Neuronal stem cell (in vitro differentiated cells): ENCODE measurements at regions not wholly inside any gene's neighbourhood (a gene's known extent, or its start where the extent isn't known, plus 50 kb on each side); places are given as distances from the start of the nearest gene placed in this dataset.

ENCODE experiments used
- DNase-seq: peaks from one replicate; pipeline ENCODE4 v3.0.0-alpha.2; 2013; ENCODE audit warnings: low spot score
- H2AFZ ChIP-seq: one replicate; pipeline ENCODE4 v1.6.1; 2013; ENCODE audit warnings: mild to moderate bottlenecking, low read length, inconsistent platforms
- H2AK5ac ChIP-seq: 2 replicates; pipeline ENCODE4 v1.6.1; 2013; ENCODE audit warnings: low read depth, mild to moderate bottlenecking, inconsistent platforms, low read length, moderate library complexity, mixed read lengths
- H2BK120ac ChIP-seq: 2 replicates; pipeline ENCODE4 v1.6.1; 2013; ENCODE audit warnings: low read depth, mild to moderate bottlenecking, inconsistent platforms, low read length, moderate library complexity, mixed read lengths
- H2BK12ac ChIP-seq: one replicate; pipeline ENCODE4 v1.6.1; 2013; ENCODE audit warnings: low read length, inconsistent platforms
- H2BK15ac ChIP-seq: 2 replicates; pipeline ENCODE4 v1.6.1; 2013; ENCODE audit warnings: mild to moderate bottlenecking, low read length, inconsistent platforms, mixed read lengths
- H2BK5ac ChIP-seq: one replicate; pipeline ENCODE4 v1.6.1; 2013; ENCODE audit warnings: inconsistent platforms, mild to moderate bottlenecking, low read length, moderate library complexity
- H3K14ac ChIP-seq: one replicate; pipeline ENCODE4 v1.6.1; 2013; ENCODE audit warnings: low read length, inconsistent platforms
- H3K18ac ChIP-seq: 2 replicates; pipeline ENCODE4 v1.6.1; 2013; ENCODE audit warnings: low read length, inconsistent platforms
- H3K23ac ChIP-seq: 2 replicates; pipeline ENCODE4 v1.6.1; 2013; ENCODE audit warnings: low read depth, mild to moderate bottlenecking, mixed read lengths, low read length, inconsistent platforms; ENCODE audit not compliant: poor library complexity
- H3K27ac ChIP-seq: replicated peaks from 3 replicates; pipeline ENCODE4 v1.5.1; 2013; ENCODE audit warnings: low read length, inconsistent platforms
- H3K27me3 ChIP-seq, 3 experiments: 2 replicates each; pipeline ENCODE4 v1.6.1; 2013; ENCODE audit warnings: low read length in 3 of 3, mild to moderate bottlenecking in 2 of 3, inconsistent platforms in 1 of 3, low read depth in 1 of 3, mixed read lengths in 1 of 3, moderate library complexity in 1 of 3; ENCODE audit not compliant: control insufficient read depth in 3 of 3, insufficient read depth in 3 of 3
- H3K36me3 ChIP-seq, 2 donors: replicated peaks in 1 of 2; 2 replicates each; pipeline ENCODE4 v1.6.1; 2013; ENCODE audit warnings: low read length in 2 of 2; ENCODE audit not compliant: control insufficient read depth in 2 of 2, insufficient read depth in 2 of 2
- H3K4ac ChIP-seq: 2 replicates; pipeline ENCODE4 v1.6.1; 2013; ENCODE audit warnings: inconsistent platforms, mild to moderate bottlenecking, low read length, moderate library complexity
- H3K4me1 ChIP-seq, 2 donors: 1 replicate in 1 of 2; 2 replicates in 1 of 2; pipeline ENCODE4 v1.6.1; 2013; ENCODE audit warnings: low read length in 2 of 2, low read depth in 1 of 2; ENCODE audit not compliant: control insufficient read depth in 2 of 2, insufficient read depth in 1 of 2
- H3K4me2 ChIP-seq: one replicate; pipeline ENCODE4 v1.6.1; 2013; ENCODE audit warnings: mild to moderate bottlenecking, low read length, inconsistent platforms; ENCODE audit not compliant: insufficient read depth, poor library complexity, severe bottlenecking
- H3K4me3 ChIP-seq, 2 donors: 2 replicates each; pipeline ENCODE4 v1.5.1; 2013; ENCODE audit warnings: low read length in 2 of 2, mild to moderate bottlenecking in 2 of 2, inconsistent platforms in 1 of 2, moderate library complexity in 1 of 2
- H3K79me1 ChIP-seq: one replicate; pipeline ENCODE4 v1.6.1; 2013; ENCODE audit warnings: low read depth, mild to moderate bottlenecking, inconsistent platforms, low read length, moderate library complexity
- H3K9ac ChIP-seq: one replicate; pipeline ENCODE4 v1.6.1; 2013; ENCODE audit warnings: mild to moderate bottlenecking, low read depth, low read length, inconsistent platforms; ENCODE audit not compliant: poor library complexity
- H3K9me3 ChIP-seq, 2 donors: replicated peaks in 1 of 2; 2 replicates each; pipeline versions ENCODE3 to v1.6.1; 2013; ENCODE audit warnings: low read length in 2 of 2, mild to moderate bottlenecking in 2 of 2, inconsistent platforms in 1 of 2, low read depth in 1 of 2, mixed read lengths in 1 of 2, moderate library complexity in 1 of 2; ENCODE audit not compliant: control insufficient read depth in 2 of 2, insufficient read depth in 1 of 2
- H4K8ac ChIP-seq: one replicate; pipeline ENCODE4 v1.6.1; 2013; ENCODE audit warnings: low read depth, mild to moderate bottlenecking, inconsistent platforms, low read length, moderate library complexity
- H4K91ac ChIP-seq: one replicate; pipeline ENCODE4 v1.6.1; 2013; ENCODE audit warnings: low read length, low read depth, mild to moderate bottlenecking, inconsistent platforms; ENCODE audit not compliant: poor library complexity
- WGBS, 2 donors: extraction: QIAGEN DNeasy Blood & Tissue Kit; methylation state at CpG; one replicate each; pipeline ENCODE4 v1.1.7; 2013; ENCODE audit warnings: missing lambda C conversion rate in 2 of 2, mixed read lengths in 1 of 2; ENCODE audit not compliant: insufficient read length in 2 of 2, insufficient replicate concordance in 1 of 2; ENCODE audit errors: extremely low coverage in 2 of 2; 5-methylcytosine and 5-hydroxymethylcytosine counted together

DNA sequence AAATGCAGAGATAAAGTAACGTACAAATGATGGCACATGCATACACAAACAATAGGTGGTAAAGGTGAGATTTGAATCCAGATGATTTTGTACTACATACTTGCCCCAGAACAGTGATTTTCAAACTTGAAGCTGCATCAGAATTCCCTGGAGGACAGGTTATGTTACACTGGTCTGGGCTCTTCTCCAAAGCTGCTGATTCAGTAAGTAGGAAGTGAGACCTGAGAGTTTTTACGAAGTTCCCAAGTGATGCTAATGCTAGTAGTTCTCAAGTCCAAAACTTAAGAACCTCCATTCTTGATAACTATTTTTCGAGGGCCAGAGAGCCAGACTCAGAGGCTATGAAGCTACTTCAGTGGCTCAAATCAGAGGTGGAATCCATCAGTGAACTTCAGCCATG is 159.0 kb upstream of the POM121L12 start:
- no peak overlapping the region for H3K14ac ChIP-seq
- H2BK15ac ChIP-seq = no peak overlapping the region
- H3K23ac ChIP-seq = no peak overlapping the region
- H2BK120ac ChIP-seq = no peak overlapping the region
- H3K27ac ChIP-seq = no peak overlapping the region
- no peak overlapping the region for H2BK5ac ChIP-seq
- H3K4me1 ChIP-seq = no peaks in the 10 kb centered on the region
- H4K91ac ChIP-seq = no peak overlapping the region
- H3K4me2 ChIP-seq = no peak overlapping the region
- no peaks in the 10 kb centered on the region for H3K79me1 ChIP-seq
- no peak overlapping the region for H2BK12ac ChIP-seq
- H3K9me3 ChIP-seq = no peaks in the 10 kb centered on the region
- H2AK5ac ChIP-seq = no peak overlapping the region
- no peak overlapping the region for H4K8ac ChIP-seq
- no peaks in the 10 kb centered on the region for H3K27me3 ChIP-seq
- no peak for DNase-seq
- no peak overlapping the region for H3K4me3 ChIP-seq
- no peak overlapping the region for H3K18ac ChIP-seq
- H3K4ac ChIP-seq = no peak overlapping the region
- no peak overlapping the region for H2AFZ ChIP-seq
- no peak overlapping the region for H3K9ac ChIP-seq
- no peaks in the 10 kb centered on the region for H3K36me3 ChIP-seq
- no CpG with 5 or more reads among the region's 3 CpGs for WGBS, 2 donors

DNA sequence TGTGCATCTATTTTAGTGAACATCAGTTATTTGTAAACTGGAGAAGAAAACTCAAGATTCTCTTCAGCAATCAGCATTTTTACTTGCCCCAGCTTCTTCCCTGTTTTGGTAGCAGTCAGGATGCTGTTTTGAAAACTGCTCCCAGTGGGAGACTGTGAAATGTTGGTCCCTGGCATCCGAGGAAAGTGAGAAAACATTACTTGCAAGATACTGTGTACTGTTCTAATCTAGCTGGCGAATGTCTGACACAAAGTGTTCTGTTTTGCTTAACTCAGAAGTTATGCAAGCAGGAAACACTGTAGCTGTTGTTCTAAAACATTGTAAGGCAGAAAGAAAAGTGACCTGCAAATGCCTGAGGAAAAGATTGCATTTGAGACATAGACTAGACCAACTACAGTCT is 171.8 kb upstream of the POM121L12 start:
- Histone ChIP-seq H4K8ac (no peak overlapping the region), H2BK12ac (no peak overlapping the region), H3K27ac (no peak overlapping the region), H3K18ac (no peak overlapping the region), H3K9me3 (peaks cover 6 to 9% of the 10 kb centered on the region in 2 donors), H2BK5ac (no peak overlapping the region), H3K9ac (no peak overlapping the region), H3K14ac (no peak overlapping the region), H4K91ac (no peak overlapping the region), H3K4me1 (no peaks in the 10 kb centered on the region), H3K4me3 (no peak overlapping the region), H3K36me3 (no peaks in the 10 kb centered on the region), H2BK15ac (no peak overlapping the region), H3K27me3 (no peaks in the 10 kb centered on the region), H2AFZ (peak overlapping the region; percentile 72), H2BK120ac (no peak overlapping the region), H2AK5ac (no peak overlapping the region), H3K79me1 (no peaks in the 10 kb centered on the region), H3K23ac (no peak overlapping the region), H3K4me2 (no peak overlapping the region), H3K4ac (no peak overlapping the region)
- DNase-seq = no peak
- no CpG with 5 or more reads among the region's 2 CpGs for WGBS, 2 donors

- Histone ChIP-seq H3K18ac (no peak overlapping the region), H3K9ac (no peak overlapping the region), H3K4ac (no peak overlapping the region), H3K4me3 (no peak overlapping the region), H2BK5ac (no peak overlapping the region), H3K36me3 (no peaks in the 10 kb centered on the region), H3K14ac (no peak overlapping the region), H2AK5ac (no peak overlapping the region), H3K27me3 (no peaks in the 10 kb centered on the region), H2BK12ac (no peak overlapping the region), H3K9me3 (peaks cover 6 to 9% of the 10 kb centered on the region in 2 donors), H3K23ac (no peak overlapping the region), H3K27ac (no peak overlapping the region), H3K4me1 (no peaks in the 10 kb centered on the region), H2AFZ (no peak overlapping the region), H2BK120ac (no peak overlapping the region), H3K79me1 (no peaks in the 10 kb centered on the region), H3K4me2 (no peak overlapping the region), H4K91ac (no peak overlapping the region), H4K8ac (no peak overlapping the region), H2BK15ac (no peak overlapping the region)
- no peak for DNase-seq
- no CpG with 5 or more reads among the region's 3 CpGs for WGBS, 2 donors
Measured at GRCh38 chr7:52862321-52862720, 173.1 kb upstream of the POM121L12 start.

- H3K4me1 ChIP-seq = no peaks in the 10 kb centered on the region
- no peak overlapping the region for H4K91ac ChIP-seq
- H2BK15ac ChIP-seq = no peak overlapping the region
- H4K8ac ChIP-seq = no peak overlapping the region
- no peak overlapping the region for H2BK12ac ChIP-seq
- H2BK120ac ChIP-seq = no peak overlapping the region
- H3K79me1 ChIP-seq = no peaks in the 10 kb centered on the region
- H2BK5ac ChIP-seq = no peak overlapping the region
- no peak overlapping the region for H2AFZ ChIP-seq
- H3K27me3 ChIP-seq = no peaks in the 10 kb centered on the region
- no peak overlapping the region for H3K23ac ChIP-seq
- WGBS, 2 donors = no CpG with 5 or more reads among the region's 1 CpG
- no peak overlapping the region for H2AK5ac ChIP-seq
- no peak overlapping the region for H3K4me2 ChIP-seq
- H3K27ac ChIP-seq = no peak overlapping the region
- no peak overlapping the region for H3K4ac ChIP-seq
- DNase-seq = no peak
- no peaks in the 10 kb centered on the region for H3K9me3 ChIP-seq
- no peak overlapping the region for H3K4me3 ChIP-seq
- H3K9ac ChIP-seq = no peak overlapping the region
- no peaks in the 10 kb centered on the region for H3K36me3 ChIP-seq
- H3K14ac ChIP-seq = no peak overlapping the region
- H3K18ac ChIP-seq = no peak overlapping the region
Measured at GRCh38 chr7:52857367-52857766, 178.1 kb upstream of the POM121L12 start.
